Endodermal cell (in vitro differentiated cells): ENCODE measurements at regions not wholly inside any gene's neighbourhood (a gene's known extent, or its start where the extent isn't known, plus 50 kb on each side); places are given as distances from the start of the nearest gene placed in this dataset.
A peak's percentile ranks its signal among the peaks of the same experiment; 100 is the strongest.

Experiments
- DNase-seq: peaks from one replicate; pipeline ENCODE4 v3.0.0-alpha.2; 2017
- H3K27ac ChIP-seq: 2 replicates; pipeline ENCODE4 v1.5.1; 2013; ENCODE audit warnings: mild to moderate bottlenecking, low read depth, low read length, moderate library complexity
- H3K27me3 ChIP-seq: 2 replicates; pipeline ENCODE4 v1.6.1; 2013; ENCODE audit warnings: mild to moderate bottlenecking, low read length, moderate library complexity; ENCODE audit not compliant: insufficient read depth, control insufficient read depth, poor library complexity, severe bottlenecking
- H3K36me3 ChIP-seq: 2 replicates; pipeline ENCODE4 v1.7.0; 2013; ENCODE audit warnings: mild to moderate bottlenecking, low read length, moderate library complexity; ENCODE audit not compliant: control insufficient read depth, insufficient read depth
- H3K4me1 ChIP-seq: one replicate; pipeline ENCODE4 v1.7.0; 2013; ENCODE audit warnings: low read length; ENCODE audit not compliant: control insufficient read depth, insufficient read depth
- H3K4me3 ChIP-seq: 2 replicates; pipeline ENCODE4 v1.5.1; 2013; ENCODE audit warnings: mild to moderate bottlenecking, low read length, moderate library complexity
- H3K9ac ChIP-seq: 2 replicates; pipeline ENCODE4 v1.6.1; 2013; ENCODE audit warnings: mild to moderate bottlenecking, low read length, moderate library complexity; ENCODE audit not compliant: poor library complexity, severe bottlenecking; ENCODE audit errors: extremely low read depth
- H3K9me3 ChIP-seq: 2 replicates; pipeline ENCODE4 v1.6.1; 2013; ENCODE audit warnings: mild to moderate bottlenecking, low read length, moderate library complexity; ENCODE audit not compliant: control insufficient read depth
- H3K27ac Mint-ChIP-seq: 2 replicates; pipeline ENCODE4 v1.8.0; 2020; ENCODE audit warnings: mixed read lengths
- H3K27me3 Mint-ChIP-seq: 2 replicates; pipeline ENCODE4 v1.8.0; 2021; ENCODE audit warnings: mild to moderate bottlenecking, mixed read lengths; ENCODE audit not compliant: insufficient read depth
- H3K36me3 Mint-ChIP-seq: 2 replicates; pipeline ENCODE4 v1.8.0; 2020; ENCODE audit warnings: low read depth, mixed read lengths
- H3K4me1 Mint-ChIP-seq: 2 replicates; pipeline ENCODE4 v1.8.0; 2020; ENCODE audit warnings: mixed read lengths
- H3K4me3 Mint-ChIP-seq: 2 replicates; pipeline ENCODE4 v1.8.0; 2020; ENCODE audit warnings: mild to moderate bottlenecking, moderate library complexity, mixed read lengths
- H3K9me3 Mint-ChIP-seq: 2 replicates; pipeline ENCODE4 v1.8.0; 2020; ENCODE audit warnings: mild to moderate bottlenecking, mixed read lengths
- WGBS, 2 experiments: methylation state at CpG; one replicate each; pipeline versions ENCODE4 v1.1.5 to v1.1.7; 2013; ENCODE audit warnings: missing lambda C conversion rate in 2 of 2, mixed read lengths in 1 of 2; ENCODE audit not compliant: insufficient coverage in 1 of 2, insufficient read length in 1 of 2; 5-methylcytosine and 5-hydroxymethylcytosine counted together
- TF ChIP-seq, protein P1 (sequence below): fragments of 200-600 bp; sonication (generic); conservative IDR thresholded peaks from 2 replicates; pipeline ENCODE4 v1.5.0; 2021; ENCODE audit warnings: antibody characterized with exemption, mild to moderate bottlenecking

DNA sequence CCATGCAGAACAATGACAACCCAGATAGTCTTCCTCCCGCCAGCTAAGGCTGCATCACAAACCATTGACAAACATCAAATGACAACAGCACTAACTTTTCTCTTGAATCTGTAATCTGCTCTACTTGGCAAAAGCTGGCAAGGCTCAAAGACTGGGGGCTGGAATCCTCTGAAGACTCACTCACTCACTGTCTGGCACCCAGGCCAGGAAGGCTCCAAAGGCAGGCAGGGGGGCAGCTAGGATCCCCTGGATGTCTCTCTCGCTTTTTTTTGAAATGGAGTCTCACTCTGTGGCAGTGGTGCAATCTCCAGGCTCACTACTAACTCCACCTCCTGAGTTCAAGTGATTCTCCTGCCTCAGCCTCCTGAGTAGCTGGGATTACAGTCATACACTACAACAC lies 159.7 kb upstream of the GPR26 start:
- TF ChIP-seq, protein P1, sequence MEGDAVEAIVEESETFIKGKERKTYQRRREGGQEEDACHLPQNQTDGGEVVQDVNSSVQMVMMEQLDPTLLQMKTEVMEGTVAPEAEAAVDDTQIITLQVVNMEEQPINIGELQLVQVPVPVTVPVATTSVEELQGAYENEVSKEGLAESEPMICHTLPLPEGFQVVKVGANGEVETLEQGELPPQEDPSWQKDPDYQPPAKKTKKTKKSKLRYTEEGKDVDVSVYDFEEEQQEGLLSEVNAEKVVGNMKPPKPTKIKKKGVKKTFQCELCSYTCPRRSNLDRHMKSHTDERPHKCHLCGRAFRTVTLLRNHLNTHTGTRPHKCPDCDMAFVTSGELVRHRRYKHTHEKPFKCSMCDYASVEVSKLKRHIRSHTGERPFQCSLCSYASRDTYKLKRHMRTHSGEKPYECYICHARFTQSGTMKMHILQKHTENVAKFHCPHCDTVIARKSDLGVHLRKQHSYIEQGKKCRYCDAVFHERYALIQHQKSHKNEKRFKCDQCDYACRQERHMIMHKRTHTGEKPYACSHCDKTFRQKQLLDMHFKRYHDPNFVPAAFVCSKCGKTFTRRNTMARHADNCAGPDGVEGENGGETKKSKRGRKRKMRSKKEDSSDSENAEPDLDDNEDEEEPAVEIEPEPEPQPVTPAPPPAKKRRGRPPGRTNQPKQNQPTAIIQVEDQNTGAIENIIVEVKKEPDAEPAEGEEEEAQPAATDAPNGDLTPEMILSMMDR: no peak
- Histone ChIP-seq H3K4me3 (no peak overlapping the region), H3K36me3 (no peaks in the 10 kb centered on the region), H3K4me1 (no peaks in the 10 kb centered on the region), H3K27me3 (no peaks in the 10 kb centered on the region), H3K9ac (no peak overlapping the region), H3K9me3 (no peaks in the 10 kb centered on the region), H3K27ac (no peak overlapping the region)
- peak overlapping the region; percentile 1 for H3K27ac Mint-ChIP-seq
- H3K4me1 Mint-ChIP-seq: peaks cover 10% of the 10 kb centered on the region
- 85 to 100% methylated on average over 2 of the region's 2 CpGs for WGBS, 2 experiments
- peaks cover 5% of the 10 kb centered on the region for H3K27me3 Mint-ChIP-seq
- peak; percentile 56 for DNase-seq
- no peak overlapping the region for H3K4me3 Mint-ChIP-seq
- peaks cover 4% of the 10 kb centered on the region for H3K36me3 Mint-ChIP-seq
- H3K9me3 Mint-ChIP-seq: peaks cover 8% of the 10 kb centered on the region

DNA sequence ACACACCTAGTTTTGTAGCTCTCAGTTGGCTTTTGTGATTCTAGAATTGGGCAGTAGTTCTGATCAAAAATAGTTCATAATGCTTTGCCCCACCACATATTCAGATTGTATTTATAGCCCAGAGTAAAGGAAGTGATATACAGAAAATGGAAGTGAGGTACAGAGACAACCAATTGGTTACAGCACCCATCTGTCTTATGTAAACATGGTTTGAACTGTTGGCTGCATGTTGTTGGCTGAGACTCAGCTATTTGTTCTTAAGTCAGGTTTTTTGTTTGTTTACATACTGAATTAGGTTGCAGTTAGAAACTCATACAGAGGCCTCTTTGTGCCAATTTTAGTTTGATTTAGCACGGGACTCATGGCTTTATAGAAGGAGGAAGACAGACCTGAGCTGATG lies 158.9 kb upstream of the GPR26 start:
- H3K27me3 ChIP-seq: no peaks in the 10 kb centered on the region
- no peak for DNase-seq
- Mint-ChIP-seq H3K27ac (no peak overlapping the region), H3K4me1 (peaks cover 10% of the 10 kb centered on the region), H3K4me3 (no peak overlapping the region), H3K36me3 (peaks cover 4% of the 10 kb centered on the region), H3K27me3 (no peaks in the 10 kb centered on the region), H3K9me3 (peaks cover 8% of the 10 kb centered on the region)
- no peaks in the 10 kb centered on the region for H3K4me1 ChIP-seq
- 83 to 90% methylated on average over 1 of the region's 1 CpG for WGBS, 2 experiments
- H3K4me3 ChIP-seq: no peak overlapping the region
- no peak overlapping the region for H3K27ac ChIP-seq
- H3K36me3 ChIP-seq: no peaks in the 10 kb centered on the region
- no peak overlapping the region for H3K9ac ChIP-seq
- H3K9me3 ChIP-seq: no peaks in the 10 kb centered on the region
- TF ChIP-seq, protein P1: no peak

DNA sequence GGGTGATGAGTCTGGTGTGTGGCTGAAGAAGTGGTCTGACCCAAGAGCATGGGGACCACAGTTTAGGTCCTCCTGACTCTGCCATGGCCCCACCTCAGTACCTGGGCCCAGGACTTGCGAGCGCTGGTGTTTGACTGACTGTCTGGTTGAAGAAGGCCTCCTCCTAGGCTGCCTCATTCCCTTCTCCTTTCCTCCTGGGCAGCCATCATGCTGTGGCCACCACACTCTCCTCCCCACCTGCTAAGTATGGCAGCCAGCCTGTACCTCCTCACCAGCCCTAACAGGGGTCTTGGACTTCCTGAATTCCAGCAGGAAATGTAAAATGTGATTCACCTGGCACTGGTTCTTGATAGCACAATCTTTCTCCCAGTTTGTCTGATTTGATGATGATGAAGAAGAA lies 156.8 kb upstream of the GPR26 start:
- peaks cover 19% of the 10 kb centered on the region for H3K4me1 Mint-ChIP-seq
- Histone ChIP-seq H3K4me3 (no peak overlapping the region), H3K9me3 (no peaks in the 10 kb centered on the region), H3K27me3 (no peaks in the 10 kb centered on the region), H3K9ac (no peak overlapping the region), H3K36me3 (no peaks in the 10 kb centered on the region), H3K27ac (no peak overlapping the region), H3K4me1 (peaks cover 6% of the 10 kb centered on the region)
- peaks cover 4% of the 10 kb centered on the region for H3K36me3 Mint-ChIP-seq
- H3K4me3 Mint-ChIP-seq: no peak overlapping the region
- no peaks in the 10 kb centered on the region for H3K27me3 Mint-ChIP-seq
- H3K27ac Mint-ChIP-seq: no peak overlapping the region
- TF ChIP-seq, protein P1: no peak
- DNase-seq: no peak
- H3K9me3 Mint-ChIP-seq: peaks cover 8% of the 10 kb centered on the region
- 50 to 91% methylated on average over 2 of the region's 2 CpGs for WGBS, 2 experiments
